B cell (primary cell): ENCODE measurements at regions not wholly inside any gene's neighbourhood (a gene's known extent, or its start where the extent isn't known, plus 50 kb on each side); places are given as distances from the start of the nearest gene placed in this dataset.

Experiments used
- ATAC-seq: fragments of 200-7000 bp; cut with Tn5 transposase; one replicate; pipeline ENCODE4 v1.10.0; 2021; ENCODE audit warnings: low read depth, mild to moderate bottlenecking, moderate number of reproducible peaks, moderate library complexity
- CTCF ChIA-PET: fragments of 350-600 bp; sonication (Branson Sonifier 250); formaldehyde crosslinking; loops from one replicate; lab custom pipeline; 2021; ENCODE audit warnings: antibody characterized with exemption, inconsistent platforms; lab: Charles Lee
- POLR2A ChIA-PET: fragments of 350-600 bp; sonication (Branson Sonifier 250); formaldehyde crosslinking; loops from one replicate; lab custom pipeline; 2021; ENCODE audit warnings: antibody characterized with exemption; lab: Charles Lee
- DNase-seq: peaks from one replicate; pipeline ENCODE4 v3.0.0; 2013
- H2AFZ ChIP-seq: 2 replicates; pipeline ENCODE4 v1.6.1; 2012; ENCODE audit warnings: mild to moderate bottlenecking, low read depth, low read length; ENCODE audit not compliant: insufficient read depth, poor library complexity, severe bottlenecking
- H3K27ac ChIP-seq, 2 donors: 1 replicate in 1 of 2; 2 replicates in 1 of 2; pipeline ENCODE4 v1.5.1; 2012 to 2013; ENCODE audit warnings: low read length in 2 of 2, mild to moderate bottlenecking in 2 of 2, moderate library complexity in 1 of 2
- H3K27me3 ChIP-seq, 4 experiments: fragments of 200-600 bp in 1 of 4; sonication (generic) in 1 of 4; replicated peaks in 1 of 4; 1 replicate in 2 of 4; 2 replicates in 2 of 4; pipeline versions ENCODE4 v1.6.1 to v1.7.0; 2013 to 2016; ENCODE audit warnings: low read length in 3 of 4, mild to moderate bottlenecking in 2 of 4, mixed read lengths in 1 of 4, moderate library complexity in 1 of 4; ENCODE audit not compliant: insufficient read depth in 4 of 4, control insufficient read depth in 3 of 4; ENCODE audit errors: control extremely low read depth in 1 of 4
- H3K36me3 ChIP-seq, 2 experiments: replicated peaks in 1 of 2; 1 replicate in 1 of 2; 2 replicates in 1 of 2; pipeline versions ENCODE4 v1.6.1 to v1.7.1; 2013; ENCODE audit warnings: low read length in 1 of 2; ENCODE audit not compliant: insufficient read depth in 2 of 2, control insufficient read depth in 1 of 2; ENCODE audit errors: control extremely low read depth in 1 of 2, extremely low read depth in 1 of 2
- H3K4me1 ChIP-seq, 2 donors: fragments of 200-600 bp in 1 of 2; sonication (generic) in 1 of 2; 1 replicate in 1 of 2; 2 replicates in 1 of 2; pipeline versions ENCODE4 v1.5.1 to v1.6.1; 2013 to 2017; ENCODE audit warnings: low read length in 2 of 2; ENCODE audit not compliant: control insufficient read depth in 2 of 2, insufficient read depth in 2 of 2
- H3K4me2 ChIP-seq: replicated peaks from 2 replicates; pipeline ENCODE3; 2012; ENCODE audit warnings: mild to moderate bottlenecking, low read depth, low read length; ENCODE audit not compliant: poor library complexity, severe bottlenecking
- H3K4me3 ChIP-seq, 5 experiments: fragments of 200-600 bp in 1 of 5; sonication (generic) in 1 of 5; 1 replicate in 3 of 5; 2 replicates in 2 of 5; pipeline versions ENCODE4 v1.5.1 to v1.7.0; 2011 to 2016; ENCODE audit warnings: low read length in 4 of 5, mild to moderate bottlenecking in 4 of 5, low read depth in 2 of 5, control low read depth in 1 of 5, moderate library complexity in 1 of 5; ENCODE audit not compliant: insufficient read depth in 1 of 5; ENCODE audit errors: control extremely low read depth in 1 of 5, extremely low read depth in 1 of 5
- H3K79me2 ChIP-seq: fragments of 200-600 bp; sonication (generic); one replicate; pipeline ENCODE4 v1.6.0; 2016; ENCODE audit warnings: low read length; ENCODE audit not compliant: control insufficient read depth, insufficient read depth
- H3K9ac ChIP-seq: fragments of 200-600 bp; sonication (generic); 2 replicates; pipeline ENCODE4 v1.6.1; 2017; ENCODE audit warnings: mild to moderate bottlenecking, low read length, moderate library complexity
- H3K9me3 ChIP-seq, 3 donors: one replicate each; pipeline versions ENCODE4 v1.6.1 to v1.7.1; 2013; ENCODE audit warnings: low read length in 2 of 3; ENCODE audit not compliant: control insufficient read depth in 2 of 3, insufficient read depth in 1 of 3; ENCODE audit errors: control extremely low read depth in 1 of 3
- H4K20me1 ChIP-seq: 2 replicates; pipeline ENCODE4 v1.6.0; 2012; ENCODE audit warnings: mild to moderate bottlenecking, low read length; ENCODE audit not compliant: insufficient read depth, control insufficient read depth, poor library complexity, severe bottlenecking
- H3K27ac Mint-ChIP-seq: one replicate; pipeline ENCODE4 v1.8.0; 2021; ENCODE audit warnings: mixed read lengths
- H3K27me3 Mint-ChIP-seq: one replicate; pipeline ENCODE4 v1.8.0; 2021; ENCODE audit warnings: mixed read lengths
- H3K4me1 Mint-ChIP-seq: one replicate; pipeline ENCODE4 v1.8.0; 2021; ENCODE audit warnings: mixed read lengths
- H3K4me3 Mint-ChIP-seq: one replicate; pipeline ENCODE4 v1.8.0; 2021; ENCODE audit warnings: mixed read lengths
- H3K9me3 Mint-ChIP-seq: one replicate; pipeline ENCODE4 v1.8.0; 2022; ENCODE audit warnings: mixed read lengths; ENCODE audit not compliant: insufficient read depth
- CTCF ChIP-seq: fragments of 200-600 bp; IDR thresholded peaks from one replicate; pipeline ENCODE4 v1.8.0; 2022; ENCODE audit warnings: antibody characterized with exemption, mild to moderate bottlenecking
- EZH2 ChIP-seq: IDR thresholded peaks from 2 replicates; pipeline ENCODE4 v1.6.1; 2012; ENCODE audit warnings: borderline replicate concordance, low read depth, mild to moderate bottlenecking, moderate library complexity, low read length; ENCODE audit not compliant: insufficient read depth, poor library complexity, severe bottlenecking
- WGBS: methylation state at CpG from one replicate; pipeline ENCODE4 v1.1.5; 2013; ENCODE audit warnings: missing lambda C conversion rate; ENCODE audit not compliant: insufficient coverage; 5-methylcytosine and 5-hydroxymethylcytosine counted together
- intact Hi-C: fragments of 100-400 bp; cut with micrococcal nuclease; formaldehyde crosslinking; loops from one replicate; pipeline ENCODE4 v1.10.0; 2022

DNA sequence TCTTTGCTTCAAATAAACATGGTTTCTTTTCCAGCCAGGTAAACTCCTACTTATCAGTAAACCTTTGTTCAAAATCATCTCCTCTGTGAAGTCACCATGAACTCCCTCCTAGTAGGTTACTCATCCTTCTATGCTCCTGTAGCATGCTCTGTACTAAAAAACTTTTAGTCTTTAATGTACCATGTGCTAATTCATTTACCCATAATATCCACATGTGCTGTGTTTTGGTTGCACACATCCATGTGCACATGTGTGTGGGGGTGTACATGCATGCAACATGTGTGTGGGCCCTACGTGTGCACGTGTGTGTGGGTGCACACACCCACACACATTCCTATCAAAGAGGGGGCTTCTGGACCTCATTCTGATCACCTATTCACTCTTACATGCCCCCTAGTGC, 259.9 kb upstream of the SP4 start:
- peaks cover 4% of the 10 kb centered on the region for H3K4me1 Mint-ChIP-seq
- intact Hi-C loops: no loop called here
- CTCF ChIA-PET: no interaction called here

More for the DNA sequence above, 259.9 kb upstream of the SP4 start:
- H3K36me3 ChIP-seq: no peaks in the 10 kb centered on the region
- no peak for DNase-seq
- no peaks in the 10 kb centered on the region for H4K20me1 ChIP-seq
- WGBS: no CpG with 5 or more reads among the region's 2 CpGs
- H3K9me3 ChIP-seq: no peaks in the 10 kb centered on the region
- no peak overlapping the region for H3K9ac ChIP-seq
- H3K4me3 Mint-ChIP-seq: no peak overlapping the region
- no peak overlapping the region for H3K27ac ChIP-seq
- no peak for ATAC-seq
- H3K4me2 ChIP-seq: no peak overlapping the region
- H3K27me3 ChIP-seq: peaks cover 0 to 2% (median 0%) of the 10 kb centered on the region in 4 experiments
- H3K9me3 Mint-ChIP-seq: no peaks in the 10 kb centered on the region
- no peak overlapping the region for H3K4me3 ChIP-seq
- POLR2A ChIA-PET: no interaction called here
- H2AFZ ChIP-seq: no peak overlapping the region
- no peak overlapping the region for H3K27ac Mint-ChIP-seq
- H3K27me3 Mint-ChIP-seq: peaks cover 50% of the 10 kb centered on the region
- no peaks in the 10 kb centered on the region for H3K4me1 ChIP-seq
- H3K79me2 ChIP-seq: no peaks in the 10 kb centered on the region
- TF ChIP-seq CTCF (no peak), EZH2 (no peak)
